ENCODE measurements at regions not wholly inside any gene's neighbourhood (a gene's known extent, or its start where the extent isn't known, plus 50 kb on each side); places are given as distances from the start of the nearest gene placed in this dataset.

- TF ChIP-seq SIN3A (IDR thresholded peaks at IDR 0.05; ENCODE audit: borderline replicate concordance, insufficient read depth, low read length) (no peak), POLR2AphosphoS5 (IDR thresholded peaks at IDR 0.05; ENCODE audit: low read depth, low read length) (no peak), FOXP2 (optimal IDR thresholded peaks at IDR 0.05; ENCODE audit: borderline replicate concordance, extremely low read depth, extremely low read length, insufficient read depth) (no peak), TAF1 (IDR thresholded peaks at IDR 0.05; ENCODE audit: borderline replicate concordance, insufficient read depth, low read length) (no peak), REST (IDR thresholded peaks at IDR 0.05; ENCODE audit: insufficient read depth in 1 of 2, low read depth in 2 of 2, low read length in 2 of 2) (no peak)
Observed at GRCh38 chr22:45077286-45077685, 67.5 kb upstream of the PHF21B start.

DNA sequence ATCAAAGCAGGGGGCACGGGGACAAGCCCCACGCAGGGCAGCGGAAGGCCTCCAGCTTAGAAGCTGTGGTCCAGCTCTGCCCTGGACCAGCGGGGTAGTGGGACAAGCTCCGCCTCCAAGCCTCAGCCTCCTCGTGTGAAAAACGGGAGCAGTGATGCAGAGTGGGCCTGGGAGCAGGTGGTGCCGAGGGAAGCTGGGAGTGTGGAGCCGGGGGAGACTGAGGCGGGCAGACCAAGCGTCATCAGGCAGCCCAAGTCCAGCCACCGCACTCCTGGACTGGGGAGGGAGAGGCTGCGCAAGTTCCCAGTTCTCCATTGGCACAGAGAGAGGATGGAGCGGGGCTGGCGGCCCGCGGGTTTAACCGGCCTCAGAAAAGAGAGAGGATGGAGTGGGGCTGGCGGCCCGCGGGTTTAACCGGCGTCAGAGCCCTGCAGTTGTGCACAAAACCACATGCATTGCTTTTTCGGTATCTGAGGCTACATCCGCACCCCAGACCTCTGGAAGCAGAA, 68.1 kb upstream of the PHF21B start:
- TF ChIP-seq POLR2AphosphoS5 (IDR thresholded peaks at IDR 0.05; ENCODE audit: low read depth, low read length) (no peak), FOXP2 (optimal IDR thresholded peaks at IDR 0.05; ENCODE audit: borderline replicate concordance, extremely low read depth, extremely low read length, insufficient read depth) (no peak), SIN3A (IDR thresholded peaks at IDR 0.05; ENCODE audit: borderline replicate concordance, insufficient read depth, low read length) (no peak), TAF1 (IDR thresholded peaks at IDR 0.05; ENCODE audit: borderline replicate concordance, insufficient read depth, low read length) (no peak), REST (IDR thresholded peaks at IDR 0.05; ENCODE audit: insufficient read depth in 1 of 2, low read depth in 2 of 2, low read length in 2 of 2) (no peak)

DNA sequence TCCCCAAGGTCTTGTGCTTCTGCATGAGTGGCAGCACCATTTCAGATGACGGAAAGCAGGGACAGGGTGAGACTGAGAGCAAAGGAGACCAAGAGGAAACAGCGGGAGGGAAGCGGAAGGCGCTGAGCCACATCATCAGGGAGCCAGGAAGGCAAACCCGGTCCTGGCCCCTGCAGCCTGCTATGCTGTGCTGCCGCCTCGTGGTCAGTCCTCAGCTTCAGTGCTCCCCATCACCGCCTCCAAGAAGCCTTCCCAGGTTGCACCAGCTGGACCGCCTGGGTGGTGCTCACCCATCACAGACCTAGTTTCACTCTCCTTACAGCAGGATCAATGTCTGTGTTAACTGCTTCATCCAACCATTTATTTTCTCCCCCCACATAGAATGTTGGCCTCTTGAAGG, 73.0 kb upstream of the PHF21B start:
- TF ChIP-seq POLR2AphosphoS5 (IDR thresholded peaks at IDR 0.05; ENCODE audit: low read depth, low read length) (no peak), REST (IDR thresholded peaks at IDR 0.05; ENCODE audit: insufficient read depth in 1 of 2, low read depth in 2 of 2, low read length in 2 of 2) (peak; percentile 60 to 70; a peak in 3 of 4 replicates), FOXP2 (optimal IDR thresholded peaks at IDR 0.05; ENCODE audit: borderline replicate concordance, extremely low read depth, extremely low read length, insufficient read depth) (no peak)

DNA sequence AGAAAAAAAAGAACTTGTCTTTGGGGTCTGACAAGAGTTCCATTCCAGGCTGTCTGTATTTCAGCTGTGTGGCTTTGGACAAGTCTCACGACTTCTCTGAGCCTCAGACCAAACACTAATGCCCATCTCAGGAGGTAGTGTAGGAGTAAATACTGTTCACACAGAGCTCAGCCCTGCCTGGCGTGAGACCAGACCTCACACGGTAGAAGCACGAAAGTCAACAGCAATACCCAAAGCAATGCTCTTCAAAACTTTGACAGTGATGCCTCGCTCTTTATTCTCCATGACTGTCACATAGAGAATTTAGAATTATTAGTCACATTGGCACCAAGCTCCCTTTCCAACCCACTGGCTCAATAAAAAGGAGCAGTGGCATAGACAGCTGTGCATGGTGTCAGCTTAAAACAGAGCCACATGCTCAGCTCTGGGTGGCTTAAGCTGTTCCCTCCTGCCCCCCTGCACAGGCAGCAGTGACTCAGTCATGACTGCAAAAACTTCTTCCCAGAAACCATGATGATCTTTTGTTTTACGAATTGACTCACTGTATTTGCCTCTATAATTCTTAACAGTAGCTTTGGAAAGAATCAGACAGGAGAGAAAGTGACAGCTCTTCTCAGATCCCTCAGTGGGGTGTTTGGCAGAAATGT, 74.0 kb upstream of the PHF21B start:
- TF ChIP-seq POLR2AphosphoS5 (IDR thresholded peaks at IDR 0.05; ENCODE audit: low read depth, low read length) (no peak), TAF1 (IDR thresholded peaks at IDR 0.05; ENCODE audit: borderline replicate concordance, insufficient read depth, low read length) (no peak), REST (IDR thresholded peaks at IDR 0.05; ENCODE audit: insufficient read depth in 1 of 2, low read depth in 2 of 2, low read length in 2 of 2) (no peak)

DNA sequence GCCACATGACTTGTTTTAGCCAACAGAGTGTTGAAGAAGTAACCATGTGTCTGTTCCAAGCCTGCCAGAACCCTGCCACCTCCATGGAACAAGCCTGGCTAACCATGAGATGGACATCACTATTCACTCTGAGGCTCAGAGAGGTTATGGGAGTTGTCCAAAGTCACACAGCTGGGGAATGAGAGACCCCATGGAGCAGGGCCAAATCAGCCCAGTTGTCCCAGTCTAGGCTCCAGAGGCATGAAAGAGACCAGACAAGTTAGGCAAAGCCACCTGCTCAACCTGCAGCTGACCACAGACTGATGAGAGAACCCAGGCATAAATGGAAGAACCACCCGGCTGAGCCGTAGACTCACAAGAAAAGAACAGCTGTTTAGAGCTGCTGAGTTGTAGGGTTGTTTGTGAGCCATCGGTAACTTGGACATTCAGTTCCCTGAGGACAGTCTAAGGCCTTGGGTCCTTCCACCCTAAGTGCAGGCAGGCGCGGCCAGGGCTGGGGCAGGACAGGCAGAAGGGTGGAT, 74.7 kb upstream of the PHF21B start:
- no peak for TF ChIP-seq FOXP2 (optimal IDR thresholded peaks at IDR 0.05; ENCODE audit: borderline replicate concordance, extremely low read depth, extremely low read length, insufficient read depth)
- TF ChIP-seq POLR2AphosphoS5 (IDR thresholded peaks at IDR 0.05; ENCODE audit: low read depth, low read length): no peak
- no peak for TF ChIP-seq TAF1 (IDR thresholded peaks at IDR 0.05; ENCODE audit: borderline replicate concordance, insufficient read depth, low read length)
- no peak for TF ChIP-seq SIN3A (IDR thresholded peaks at IDR 0.05; ENCODE audit: borderline replicate concordance, insufficient read depth, low read length)
- no peak for TF ChIP-seq REST (IDR thresholded peaks at IDR 0.05; ENCODE audit: insufficient read depth in 1 of 2, low read depth in 2 of 2, low read length in 2 of 2)
